H9 (cell line): ENCODE measurements at regions not wholly inside any gene's neighbourhood (a gene's known extent, or its start where the extent isn't known, plus 50 kb on each side); places are given as distances from the start of the nearest gene placed in this dataset.

Source experiments
- DNase-seq: peaks from one replicate; pipeline ENCODE4 v3.0.0-alpha.2; 2017
- H2AFZ ChIP-seq: one replicate; pipeline ENCODE4 v1.6.1; 2013; ENCODE audit warnings: mild to moderate bottlenecking, low read length, control low read depth, moderate library complexity
- H2AK5ac ChIP-seq: 2 replicates; pipeline ENCODE4 v1.6.1; 2013; ENCODE audit warnings: low read length, control low read depth, mixed read lengths; ENCODE audit not compliant: insufficient read length
- H2BK120ac ChIP-seq: one replicate; pipeline ENCODE4 v1.6.1; 2013; ENCODE audit warnings: low read depth, mild to moderate bottlenecking, low read length, control low read depth, inconsistent platforms; ENCODE audit not compliant: poor library complexity, severe bottlenecking
- H2BK12ac ChIP-seq: 2 replicates; pipeline ENCODE4 v1.6.1; 2013; ENCODE audit warnings: low read length, control low read depth, mixed read lengths, low read depth; ENCODE audit not compliant: insufficient read length
- H2BK15ac ChIP-seq: 2 replicates; pipeline ENCODE4 v1.6.1; 2013; ENCODE audit warnings: low read depth, low read length, control low read depth
- H2BK20ac ChIP-seq: one replicate; pipeline ENCODE4 v1.6.1; 2013; ENCODE audit warnings: low read depth, mild to moderate bottlenecking, low read length, control low read depth, inconsistent platforms; ENCODE audit not compliant: poor library complexity, severe bottlenecking
- H2BK5ac ChIP-seq: 2 replicates; pipeline ENCODE4 v1.6.1; 2013; ENCODE audit warnings: low read length, control low read depth, mixed read lengths; ENCODE audit not compliant: insufficient read length
- H3K14ac ChIP-seq: 2 replicates; pipeline ENCODE4 v1.6.1; 2013; ENCODE audit warnings: low read length, control low read depth; ENCODE audit not compliant: insufficient read depth
- H3K18ac ChIP-seq: 2 replicates; pipeline ENCODE4 v1.6.1; 2013; ENCODE audit warnings: low read depth, mild to moderate bottlenecking, mixed read lengths, low read length, control low read depth; ENCODE audit not compliant: insufficient read length
- H3K23ac ChIP-seq: 2 replicates; pipeline ENCODE4 v1.6.1; 2013; ENCODE audit warnings: low read length, control low read depth, mixed read lengths, low read depth; ENCODE audit not compliant: insufficient read length
- H3K23me2 ChIP-seq: 2 replicates; pipeline ENCODE4 v1.6.1; 2013; ENCODE audit warnings: low read depth, mild to moderate bottlenecking, mixed read lengths, low read length, control low read depth; ENCODE audit not compliant: insufficient read length, poor library complexity, severe bottlenecking
- H3K27ac ChIP-seq: 2 replicates; pipeline ENCODE4 v1.5.1; 2013; ENCODE audit warnings: low read length, control low read depth, mixed read lengths, low read depth; ENCODE audit not compliant: insufficient read length
- H3K27me3 ChIP-seq: 2 replicates; pipeline ENCODE4 v1.6.1; 2013; ENCODE audit warnings: low read length, control low read depth, inconsistent platforms; ENCODE audit not compliant: insufficient read depth
- H3K4ac ChIP-seq: 2 replicates; pipeline ENCODE4 v1.6.1; 2013; ENCODE audit warnings: low read depth, mild to moderate bottlenecking, control low read depth, inconsistent platforms, low read length, moderate library complexity
- H3K4me1 ChIP-seq: 2 replicates; pipeline ENCODE4 v1.6.1; 2013; ENCODE audit warnings: low read length, control low read depth, inconsistent platforms; ENCODE audit not compliant: insufficient read depth
- H3K4me2 ChIP-seq: 2 replicates; pipeline ENCODE4 v1.6.1; 2013; ENCODE audit warnings: low read length, control low read depth, mixed read lengths; ENCODE audit not compliant: insufficient read length, insufficient read depth
- H3K56ac ChIP-seq: 2 replicates; pipeline ENCODE4 v1.6.1; 2013; ENCODE audit warnings: low read depth, mild to moderate bottlenecking, mixed read lengths, low read length, control low read depth; ENCODE audit not compliant: insufficient read length
- H3K79me1 ChIP-seq: 2 replicates; pipeline ENCODE4 v1.6.1; 2013; ENCODE audit warnings: low read depth, mild to moderate bottlenecking, moderate library complexity, low read length, control low read depth, inconsistent platforms; ENCODE audit not compliant: insufficient read depth, poor library complexity, severe bottlenecking
- H3K79me2 ChIP-seq: 2 replicates; pipeline ENCODE4 v1.6.1; 2013; ENCODE audit warnings: low read length, control low read depth, inconsistent platforms; ENCODE audit not compliant: insufficient read depth
- H3K9ac ChIP-seq: 2 replicates; pipeline ENCODE4 v1.6.1; 2013; ENCODE audit warnings: low read length, control low read depth, mixed read lengths; ENCODE audit not compliant: insufficient read length; ENCODE audit errors: extremely low read depth
- H3K9me3 ChIP-seq: one replicate; pipeline ENCODE4 v1.6.1; 2013; ENCODE audit warnings: low read depth, low read length, inconsistent platforms; ENCODE audit not compliant: control insufficient read depth
- H3T11ph ChIP-seq: one replicate; pipeline ENCODE4 v1.6.1; 2013; ENCODE audit warnings: mild to moderate bottlenecking, low read length, control low read depth, inconsistent platforms
- H4K20me1 ChIP-seq: one replicate; pipeline ENCODE4 v1.6.1; 2013; ENCODE audit not compliant: control insufficient read depth, insufficient read length, insufficient read depth
- H4K5ac ChIP-seq: 2 replicates; pipeline ENCODE4 v1.6.1; 2013; ENCODE audit warnings: low read depth, mild to moderate bottlenecking, mixed read lengths, low read length, control low read depth; ENCODE audit not compliant: insufficient read length
- H4K8ac ChIP-seq: replicated peaks from 2 replicates; pipeline ENCODE4 v1.6.1; 2013; ENCODE audit warnings: low read length, control low read depth, mixed read lengths, low read depth; ENCODE audit not compliant: insufficient read length
- H4K91ac ChIP-seq: 2 replicates; pipeline ENCODE4 v1.6.1; 2013; ENCODE audit warnings: low read depth, mild to moderate bottlenecking, moderate library complexity, mixed read lengths, low read length, control low read depth; ENCODE audit not compliant: insufficient read length
- H3K27ac Mint-ChIP-seq, 3 experiments: 2 replicates in 2 of 3; 3 replicates in 1 of 3; pipeline ENCODE4 v1.8.0; 2020 to 2021; ENCODE audit warnings: mixed read lengths in 3 of 3, mild to moderate bottlenecking in 1 of 3, moderate library complexity in 1 of 3
- H3K27me3 Mint-ChIP-seq: 2 replicates; pipeline ENCODE4 v1.8.0; 2021; ENCODE audit warnings: low read depth, mild to moderate bottlenecking, moderate library complexity, mixed read lengths
- H3K36me3 Mint-ChIP-seq, 3 experiments: 2 replicates in 2 of 3; 3 replicates in 1 of 3; pipeline ENCODE4 v1.8.0; 2020 to 2021; ENCODE audit warnings: low read depth in 3 of 3, mixed read lengths in 3 of 3; ENCODE audit not compliant: insufficient read depth in 1 of 3
- H3K4me1 Mint-ChIP-seq, 2 experiments: 2 replicates each; pipeline ENCODE4 v1.8.0; 2020; ENCODE audit warnings: mixed read lengths in 2 of 2
- H3K4me3 Mint-ChIP-seq, 2 experiments: 2 replicates in 1 of 2; 3 replicates in 1 of 2; pipeline ENCODE4 v1.8.0; 2020 to 2021; ENCODE audit warnings: mild to moderate bottlenecking in 2 of 2, mixed read lengths in 2 of 2, moderate library complexity in 1 of 2
- H3K9me3 Mint-ChIP-seq, 2 experiments: 2 replicates in 1 of 2; 3 replicates in 1 of 2; pipeline ENCODE4 v1.8.0; 2020; ENCODE audit warnings: mild to moderate bottlenecking in 2 of 2, mixed read lengths in 2 of 2, moderate library complexity in 1 of 2
- WGBS: extraction: QIAGEN DNeasy Blood & Tissue Kit; methylation state at CpG from one replicate; pipeline ENCODE4 v1.1.7; 2013; ENCODE audit warnings: missing lambda C conversion rate, low lambda C conversion rate, mixed read lengths; ENCODE audit not compliant: insufficient read length; ENCODE audit errors: extremely low coverage; 5-methylcytosine and 5-hydroxymethylcytosine counted together
- TF ChIP-seq, protein P1 (sequence below): fragments of 200-600 bp; sonication (generic); conservative IDR thresholded peaks from 3 replicates; pipeline ENCODE4 v1.8.0; 2021; ENCODE audit warnings: antibody characterized with exemption, mild to moderate bottlenecking

DNA sequence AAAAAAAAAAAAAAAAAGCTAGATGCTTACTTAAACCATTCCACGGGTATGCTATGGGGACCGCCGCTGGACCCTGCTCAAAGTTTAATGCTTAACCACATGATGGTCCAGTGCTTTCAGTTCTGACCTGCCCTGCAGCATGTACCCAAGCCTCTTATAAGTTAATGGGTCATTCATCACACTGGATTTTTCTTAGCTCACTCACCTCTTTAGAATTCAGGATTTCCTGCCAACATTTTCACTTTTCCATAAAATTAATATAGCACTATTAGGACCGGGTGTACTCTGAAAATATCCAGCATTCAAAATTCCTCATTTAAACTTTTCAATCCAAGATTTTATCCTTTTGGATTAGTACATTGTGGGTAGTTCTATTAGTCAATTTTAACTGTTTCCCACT, 140.8 kb downstream of the ALDH8A1 start:
- H4K20me1 ChIP-seq = no peaks in the 10 kb centered on the region
- no peak overlapping the region for H3K27ac Mint-ChIP-seq
- H3K4me3 Mint-ChIP-seq = no peak overlapping the region
- peaks cover 0 to 2% of the 10 kb centered on the region in 2 experiments; a peak in 1 of 5 replicates for H3K9me3 Mint-ChIP-seq
- no peak overlapping the region for H3T11ph ChIP-seq
- H3K27me3 ChIP-seq = no peaks in the 10 kb centered on the region
- H2AK5ac ChIP-seq = no peak overlapping the region
- DNase-seq = no peak
- no peak overlapping the region for H2BK5ac ChIP-seq
- TF ChIP-seq, protein P1, sequence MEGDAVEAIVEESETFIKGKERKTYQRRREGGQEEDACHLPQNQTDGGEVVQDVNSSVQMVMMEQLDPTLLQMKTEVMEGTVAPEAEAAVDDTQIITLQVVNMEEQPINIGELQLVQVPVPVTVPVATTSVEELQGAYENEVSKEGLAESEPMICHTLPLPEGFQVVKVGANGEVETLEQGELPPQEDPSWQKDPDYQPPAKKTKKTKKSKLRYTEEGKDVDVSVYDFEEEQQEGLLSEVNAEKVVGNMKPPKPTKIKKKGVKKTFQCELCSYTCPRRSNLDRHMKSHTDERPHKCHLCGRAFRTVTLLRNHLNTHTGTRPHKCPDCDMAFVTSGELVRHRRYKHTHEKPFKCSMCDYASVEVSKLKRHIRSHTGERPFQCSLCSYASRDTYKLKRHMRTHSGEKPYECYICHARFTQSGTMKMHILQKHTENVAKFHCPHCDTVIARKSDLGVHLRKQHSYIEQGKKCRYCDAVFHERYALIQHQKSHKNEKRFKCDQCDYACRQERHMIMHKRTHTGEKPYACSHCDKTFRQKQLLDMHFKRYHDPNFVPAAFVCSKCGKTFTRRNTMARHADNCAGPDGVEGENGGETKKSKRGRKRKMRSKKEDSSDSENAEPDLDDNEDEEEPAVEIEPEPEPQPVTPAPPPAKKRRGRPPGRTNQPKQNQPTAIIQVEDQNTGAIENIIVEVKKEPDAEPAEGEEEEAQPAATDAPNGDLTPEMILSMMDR = no peak
- no CpG with 5 or more reads among the region's 4 CpGs for WGBS
- H2AFZ ChIP-seq = no peak overlapping the region
- no peak overlapping the region for H3K4me2 ChIP-seq
- no peak overlapping the region for H3K27ac ChIP-seq
- H4K5ac ChIP-seq = no peak overlapping the region
- H4K91ac ChIP-seq = no peak overlapping the region
- H3K4ac ChIP-seq = no peak overlapping the region
- H3K23me2 ChIP-seq = no peaks in the 10 kb centered on the region
- H3K79me1 ChIP-seq = no peaks in the 10 kb centered on the region
- H3K18ac ChIP-seq = no peak overlapping the region
- H2BK12ac ChIP-seq = no peak overlapping the region
- H3K79me2 ChIP-seq = no peaks in the 10 kb centered on the region
- H3K36me3 Mint-ChIP-seq = no peaks in the 10 kb centered on the region
- H3K9ac ChIP-seq = no peak overlapping the region
- no peaks in the 10 kb centered on the region for H3K9me3 ChIP-seq
- H4K8ac ChIP-seq = no peak overlapping the region
- H3K14ac ChIP-seq = no peak overlapping the region
- H2BK20ac ChIP-seq = no peak overlapping the region
- no peak overlapping the region for H2BK15ac ChIP-seq
- H3K56ac ChIP-seq = no peak overlapping the region
- H3K23ac ChIP-seq = no peak overlapping the region
- no peaks in the 10 kb centered on the region for H3K27me3 Mint-ChIP-seq
- no peaks in the 10 kb centered on the region for H3K4me1 ChIP-seq
- no peak overlapping the region for H2BK120ac ChIP-seq
- no peaks in the 10 kb centered on the region for H3K4me1 Mint-ChIP-seq
